SK-N-SH (cell line): ENCODE measurements at regions not wholly inside any gene's neighbourhood (a gene's known extent, or its start where the extent isn't known, plus 50 kb on each side); places are given as distances from the start of the nearest gene placed in this dataset.

Experiments
- CHD2 ChIP-seq: fragments of 150-350 bp; IDR thresholded peaks from 2 replicates; pipeline ENCODE4 v1.6.1; 2018; ENCODE audit warnings: low read length; ENCODE audit not compliant: partially characterized antibody
- CTCF ChIP-seq: fragments of 200-600 bp; sonication (generic); IDR thresholded peaks from 2 replicates; pipeline ENCODE4 v1.6.1; 2017; ENCODE audit warnings: antibody characterized with exemption, mild to moderate bottlenecking, moderate library complexity
- EP300 ChIP-seq, 2 experiments: IDR thresholded peaks; 2 replicates each; pipeline versions ENCODE4 v1.4.0 to v1.6.1; 2012; ENCODE audit warnings: borderline replicate concordance in 1 of 2, low read depth in 1 of 2, low read length in 1 of 2
- FOSL2 ChIP-seq: IDR thresholded peaks from 2 replicates; pipeline ENCODE4 v1.4.0; 2012; ENCODE audit warnings: low read depth, mild to moderate bottlenecking, moderate library complexity, borderline replicate concordance
- GABPA ChIP-seq: IDR thresholded peaks from 2 replicates; pipeline ENCODE4 v1.4.0; 2012; ENCODE audit warnings: low read depth, mild to moderate bottlenecking
- JUND ChIP-seq: IDR thresholded peaks from 2 replicates; pipeline ENCODE4 v1.4.0; 2012
- MXI1 ChIP-seq: IDR thresholded peaks from 2 replicates; pipeline ENCODE4 v1.6.1; 2012; ENCODE audit warnings: mild to moderate bottlenecking, low read depth, low read length, improper control_type of control experiment
- RCOR1 ChIP-seq: fragments of 150-350 bp; IDR thresholded peaks from 2 replicates; pipeline ENCODE4 v1.6.1; 2017; ENCODE audit warnings: antibody characterized with exemption, low read length
- TAF1 ChIP-seq: IDR thresholded peaks from 2 replicates; pipeline ENCODE4 v1.6.1; 2012; ENCODE audit warnings: low read depth, mild to moderate bottlenecking, low read length, moderate library complexity, borderline replicate concordance
- USF2 ChIP-seq: fragments of 150-350 bp; IDR thresholded peaks from 2 replicates; pipeline ENCODE4 v1.6.1; 2017; ENCODE audit warnings: antibody characterized with exemption, low read length, low read depth, borderline replicate concordance
- YY1 ChIP-seq: IDR thresholded peaks from 2 replicates; pipeline ENCODE4 v1.4.0; 2012; ENCODE audit warnings: low read depth, mild to moderate bottlenecking
- TF ChIP-seq, protein P1 (sequence below): IDR thresholded peaks from 2 replicates; pipeline ENCODE4; 2012
- TF ChIP-seq, protein P2 (sequence below): IDR thresholded peaks from 2 replicates; pipeline ENCODE4 v1.4.0; 2012; ENCODE audit warnings: low read depth, borderline replicate concordance

- TF ChIP-seq CTCF (peak; percentile 68), RCOR1 (no peak), YY1 (no peak), TAF1 (no peak), EP300 (IDR thresholded peaks at IDR 0.05; ENCODE audit: borderline replicate concordance in 1 of 2, low read depth in 1 of 2, low read length in 1 of 2) (no peak), MXI1 (no peak), USF2 (no peak), JUND (no peak), GABPA (no peak), FOSL2 (no peak), CHD2 (no peak)
- TF ChIP-seq, protein P1, sequence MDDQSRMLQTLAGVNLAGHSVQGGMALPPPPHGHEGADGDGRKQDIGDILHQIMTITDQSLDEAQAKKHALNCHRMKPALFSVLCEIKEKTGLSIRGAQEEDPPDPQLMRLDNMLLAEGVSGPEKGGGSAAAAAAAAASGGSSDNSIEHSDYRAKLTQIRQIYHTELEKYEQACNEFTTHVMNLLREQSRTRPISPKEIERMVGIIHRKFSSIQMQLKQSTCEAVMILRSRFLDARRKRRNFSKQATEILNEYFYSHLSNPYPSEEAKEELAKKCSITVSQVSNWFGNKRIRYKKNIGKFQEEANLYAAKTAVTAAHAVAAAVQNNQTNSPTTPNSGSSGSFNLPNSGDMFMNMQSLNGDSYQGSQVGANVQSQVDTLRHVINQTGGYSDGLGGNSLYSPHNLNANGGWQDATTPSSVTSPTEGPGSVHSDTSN, result no peak
- TF ChIP-seq, protein P2, sequence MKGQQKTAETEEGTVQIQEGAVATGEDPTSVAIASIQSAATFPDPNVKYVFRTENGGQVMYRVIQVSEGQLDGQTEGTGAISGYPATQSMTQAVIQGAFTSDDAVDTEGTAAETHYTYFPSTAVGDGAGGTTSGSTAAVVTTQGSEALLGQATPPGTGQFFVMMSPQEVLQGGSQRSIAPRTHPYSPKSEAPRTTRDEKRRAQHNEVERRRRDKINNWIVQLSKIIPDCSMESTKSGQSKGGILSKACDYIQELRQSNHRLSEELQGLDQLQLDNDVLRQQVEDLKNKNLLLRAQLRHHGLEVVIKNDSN, result no peak
Measured at GRCh38 chr15:97903971-97904572, 56.4 kb upstream of the ARRDC4 start.
